ENCODE measurements at regions not wholly inside any gene's neighbourhood (a gene's known extent, or its start where the extent isn't known, plus 50 kb on each side); places are given as distances from the start of the nearest gene placed in this dataset.

DNA sequence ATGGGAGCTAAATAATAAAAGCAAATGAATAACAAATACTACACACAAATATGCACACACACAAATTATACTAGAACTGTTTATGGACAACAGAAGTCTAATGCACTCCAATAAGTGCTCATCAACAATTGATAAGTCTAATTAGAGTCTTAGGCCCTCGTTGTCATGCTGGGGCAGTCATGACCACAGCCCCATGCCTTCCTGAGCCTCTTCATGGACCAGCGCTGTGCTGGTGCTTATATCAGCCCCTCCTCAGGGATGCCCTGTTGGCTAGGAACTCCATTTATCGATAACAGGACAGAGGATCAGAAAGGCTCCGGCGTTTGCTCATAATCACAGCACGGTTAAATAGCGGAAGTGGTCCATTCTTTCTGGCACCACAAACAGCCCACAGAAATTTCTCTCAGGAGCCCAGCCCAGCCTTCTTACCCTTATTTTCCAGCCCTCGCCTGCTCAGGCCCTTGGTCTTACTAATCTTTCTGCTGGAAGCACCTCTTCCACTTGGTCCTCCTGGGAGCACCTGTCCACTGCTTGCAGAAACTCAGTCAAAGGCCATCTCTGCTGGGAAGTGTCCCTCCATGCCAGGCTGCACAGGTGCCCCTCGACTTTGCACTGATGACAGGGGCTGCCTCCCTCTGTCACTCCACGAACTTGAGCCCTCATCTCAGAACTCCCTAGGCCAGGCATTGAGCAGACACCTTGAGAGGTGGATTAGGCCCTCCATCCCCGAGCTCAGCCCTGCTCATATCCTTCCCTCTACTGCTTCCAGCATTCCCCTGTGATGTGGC is 500.2 kb upstream of the HS6ST1 start:
- H3K36me3 ChIP-seq (ENCODE audit: control insufficient read depth in 2 of 2, extremely low read depth in 1 of 2, insufficient read depth in 2 of 2, low read length in 2 of 2), result no peaks in the 10 kb centered on the region

More for the DNA sequence above, 500.2 kb upstream of the HS6ST1 start:
- Histone ChIP-seq H3K27me3 (ENCODE audit: control insufficient read depth in 2 of 2, insufficient read depth in 2 of 2, low read length in 2 of 2) (no peaks in the 10 kb centered on the region), H3K27ac (ENCODE audit: insufficient read depth, low read depth, low read length) (no peak overlapping the region), H3K79me2 (ENCODE audit: control insufficient read depth, insufficient read depth, low read length) (no peaks in the 10 kb centered on the region), H3K9me1 (replicated peaks; ENCODE audit: control insufficient read depth, extremely low read depth, insufficient read depth, low read length) (no peaks in the 10 kb centered on the region), H3K9me3 (replicated peaks; ENCODE audit: control insufficient read depth, insufficient read depth, low read length) (peaks cover 6% of the 10 kb centered on the region), H3K9ac (replicated peaks; ENCODE audit: extremely low read depth, insufficient read depth, low read length) (no peak overlapping the region), H3K4me2 (ENCODE audit: insufficient read depth, low read length) (no peak overlapping the region), H3K4me1 (ENCODE audit: control insufficient read depth, extremely low read depth, insufficient read depth, low read length) (no peaks in the 10 kb centered on the region), H4K20me1 (replicated peaks; ENCODE audit: control insufficient read depth, extremely low read depth, insufficient read depth, low read length) (no peaks in the 10 kb centered on the region), H2AFZ (ENCODE audit: low read depth, low read length) (no peak overlapping the region), H3K4me3 (replicated peaks in 1 of 3; ENCODE audit: insufficient read depth in 1 of 3, low read depth in 1 of 3, low read length in 3 of 3) (no peak overlapping the region)
- no peak for TF ChIP-seq MYC (IDR thresholded peaks at IDR 0.05; ENCODE audit: low read depth, low read length)
- TF ChIP-seq, protein P1, sequence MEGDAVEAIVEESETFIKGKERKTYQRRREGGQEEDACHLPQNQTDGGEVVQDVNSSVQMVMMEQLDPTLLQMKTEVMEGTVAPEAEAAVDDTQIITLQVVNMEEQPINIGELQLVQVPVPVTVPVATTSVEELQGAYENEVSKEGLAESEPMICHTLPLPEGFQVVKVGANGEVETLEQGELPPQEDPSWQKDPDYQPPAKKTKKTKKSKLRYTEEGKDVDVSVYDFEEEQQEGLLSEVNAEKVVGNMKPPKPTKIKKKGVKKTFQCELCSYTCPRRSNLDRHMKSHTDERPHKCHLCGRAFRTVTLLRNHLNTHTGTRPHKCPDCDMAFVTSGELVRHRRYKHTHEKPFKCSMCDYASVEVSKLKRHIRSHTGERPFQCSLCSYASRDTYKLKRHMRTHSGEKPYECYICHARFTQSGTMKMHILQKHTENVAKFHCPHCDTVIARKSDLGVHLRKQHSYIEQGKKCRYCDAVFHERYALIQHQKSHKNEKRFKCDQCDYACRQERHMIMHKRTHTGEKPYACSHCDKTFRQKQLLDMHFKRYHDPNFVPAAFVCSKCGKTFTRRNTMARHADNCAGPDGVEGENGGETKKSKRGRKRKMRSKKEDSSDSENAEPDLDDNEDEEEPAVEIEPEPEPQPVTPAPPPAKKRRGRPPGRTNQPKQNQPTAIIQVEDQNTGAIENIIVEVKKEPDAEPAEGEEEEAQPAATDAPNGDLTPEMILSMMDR (IDR thresholded peaks at IDR 0.05; ENCODE audit: extremely low read depth in 1 of 2, insufficient read depth in 1 of 2, low read depth in 1 of 2, low read length in 2 of 2), result no peak
- no peak for TF ChIP-seq POLR2AphosphoS5 (IDR thresholded peaks at IDR 0.05; ENCODE audit: insufficient read depth, low read depth, low read length)
- TF ChIP-seq GATA2 (IDR thresholded peaks at IDR 0.05; ENCODE audit: insufficient read depth, insufficient read length, low read depth, low read length), result no peak
- TF ChIP-seq, protein P2, sequence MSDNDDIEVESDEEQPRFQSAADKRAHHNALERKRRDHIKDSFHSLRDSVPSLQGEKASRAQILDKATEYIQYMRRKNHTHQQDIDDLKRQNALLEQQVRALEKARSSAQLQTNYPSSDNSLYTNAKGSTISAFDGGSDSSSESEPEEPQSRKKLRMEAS (IDR thresholded peaks at IDR 0.05; ENCODE audit: insufficient read depth, insufficient read length), result no peak
- no peak for TF ChIP-seq EZH2 (IDR thresholded peaks at IDR 0.05; ENCODE audit: borderline replicate concordance, low read depth, low read length, severe bottlenecking)
- no peak for TF ChIP-seq JUN (IDR thresholded peaks at IDR 0.05; ENCODE audit: borderline replicate concordance, insufficient read depth, insufficient read length, low read depth)
- no peak for TF ChIP-seq FOS (IDR thresholded peaks at IDR 0.05; ENCODE audit: borderline replicate concordance, insufficient read depth, low read length)
- TF ChIP-seq POLR2A (IDR thresholded peaks at IDR 0.05; ENCODE audit: low read depth, low read length), result no peak
- intact Hi-C loops (cut with micrococcal nuclease) (no loop called here), dilution Hi-C loops (cut with MboI; ENCODE audit: extremely low pct_ligation_motif_present, low sequenced_read_pairs) (no loop called here)
- CTCF ChIA-PET, result no interaction called here
- DNase-seq (ENCODE audit: low read depth, low spot score) (no peak), FAIRE-seq (no peak)
- POLR2A ChIA-PET, result no interaction called here
- BruUV-seq (replicated peaks), result no TSS peak
